ENCODE measurements at regions not wholly inside any gene's neighbourhood (a gene's known extent, or its start where the extent isn't known, plus 50 kb on each side); places are given as distances from the start of the nearest gene placed in this dataset.

- Histone ChIP-seq H3K27me3 (no peaks in the 10 kb centered on the region), H3K4me1 (no peaks in the 10 kb centered on the region), H3K36me3 (no peaks in the 10 kb centered on the region), H3K27ac (no peak overlapping the region), H3K9me3 (peaks cover 0 to 3% (median 0%) of the 10 kb centered on the region in 4 donors), H3K4me3 (no peak overlapping the region)
- 38 to 68% methylated on average over 1 of the region's 1 CpG for WGBS, 2 donors
- TF ChIP-seq CTCF (IDR thresholded peaks at IDR 0.05) (no peak), EP300 (IDR thresholded peaks at IDR 0.05) (no peak), POLR2A (IDR thresholded peaks at IDR 0.05) (no peak)
- no peak for DNase-seq (ENCODE audit: low spot score in 2 of 2)
Observed at GRCh38 chr4:35789899-35790574, 454.3 kb downstream of the ARAP2 start.

GRCh38 chr4:35793045-35793722 lies 451.1 kb downstream of the ARAP2 start:
- no peaks in the 10 kb centered on the region for H3K4me1 ChIP-seq
- no peaks in the 10 kb centered on the region for H3K36me3 ChIP-seq
- H3K27me3 ChIP-seq: no peaks in the 10 kb centered on the region
- no peak overlapping the region for H3K4me3 ChIP-seq
- 64 to 89% methylated on average over 1 of the region's 1 CpG for WGBS, 2 donors
- no peak overlapping the region for H3K27ac ChIP-seq
- no peak for DNase-seq (ENCODE audit: low spot score in 2 of 2)
- TF ChIP-seq EP300 (IDR thresholded peaks at IDR 0.05) (no peak), POLR2A (IDR thresholded peaks at IDR 0.05) (no peak), CTCF (IDR thresholded peaks at IDR 0.05) (no peak)
- H3K9me3 ChIP-seq: peaks cover 0 to 15% (median 0%) of the 10 kb centered on the region in 4 donors

GRCh38 chr4:35793766-35794165 lies 450.5 kb downstream of the ARAP2 start:
- no peak for DNase-seq (ENCODE audit: low spot score in 2 of 2)
- Histone ChIP-seq H3K36me3 (no peaks in the 10 kb centered on the region), H3K27ac (no peak overlapping the region), H3K4me1 (no peaks in the 10 kb centered on the region), H3K4me3 (no peak overlapping the region), H3K9me3 (peaks cover 0 to 15% (median 0%) of the 10 kb centered on the region in 4 donors), H3K27me3 (no peaks in the 10 kb centered on the region)
- TF ChIP-seq POLR2A (IDR thresholded peaks at IDR 0.05) (no peak), CTCF (IDR thresholded peaks at IDR 0.05) (no peak), EP300 (IDR thresholded peaks at IDR 0.05) (no peak)
- 97 to 98% methylated on average over 1 of the region's 1 CpG for WGBS, 2 donors

- peaks cover 0 to 18% (median 0%) of the 10 kb centered on the region in 4 donors for H3K9me3 ChIP-seq
- 91 to 94% methylated on average over 5 of the region's 5 CpGs for WGBS, 2 donors
- DNase-seq (ENCODE audit: low spot score in 2 of 2): no peak
- H3K4me3 ChIP-seq: no peak overlapping the region
- H3K36me3 ChIP-seq: no peaks in the 10 kb centered on the region
- H3K4me1 ChIP-seq: no peaks in the 10 kb centered on the region
- no peak for TF ChIP-seq CTCF (IDR thresholded peaks at IDR 0.05)
- no peak for TF ChIP-seq EP300 (IDR thresholded peaks at IDR 0.05)
- TF ChIP-seq POLR2A (IDR thresholded peaks at IDR 0.05): no peak
- H3K27ac ChIP-seq: no peak overlapping the region
- H3K27me3 ChIP-seq: no peaks in the 10 kb centered on the region
Observed at GRCh38 chr4:35800669-35801068, 443.6 kb downstream of the ARAP2 start.

GRCh38 chr4:35802644-35803043 lies 441.7 kb downstream of the ARAP2 start:
- DNase-seq (ENCODE audit: low spot score in 2 of 2): no peak
- H3K9me3 ChIP-seq: peaks cover 0 to 3% (median 0%) of the 10 kb centered on the region in 4 donors
- no peaks in the 10 kb centered on the region for H3K27me3 ChIP-seq
- no peak for TF ChIP-seq POLR2A (IDR thresholded peaks at IDR 0.05)
- no peak for TF ChIP-seq CTCF (IDR thresholded peaks at IDR 0.05)
- 90 to 100% methylated on average over 2 of the region's 2 CpGs for WGBS, 2 donors
- no peak overlapping the region for H3K4me3 ChIP-seq
- no peaks in the 10 kb centered on the region for H3K36me3 ChIP-seq
- no peaks in the 10 kb centered on the region for H3K4me1 ChIP-seq
- no peak overlapping the region for H3K27ac ChIP-seq
